Gastrocnemius medialis (tissue), 4 donors: ENCODE measurements at regions not wholly inside any gene's neighbourhood (a gene's known extent, or its start where the extent isn't known, plus 50 kb on each side); places are given as distances from the start of the nearest gene placed in this dataset.

ENCODE experiments used
- CTCF ChIP-seq, 5 experiments: fragments of 450-650 bp in 3 of 5; fragments of 200-600 bp in 2 of 5; sonication (generic) in 2 of 5; IDR thresholded peaks in 4 of 5; conservative IDR thresholded peaks in 1 of 5; 1 replicate in 4 of 5; 2 replicates in 1 of 5; pipeline ENCODE4 v1.5.1; 2016 to 2019; ENCODE audit warnings: antibody characterized with exemption in 5 of 5, mild to moderate bottlenecking in 3 of 5, moderate library complexity in 3 of 5
- POLR2A ChIP-seq, 2 donors: fragments of 450-650 bp; IDR thresholded peaks; one replicate each; pipeline ENCODE4 v1.6.1; 2017; ENCODE audit warnings: antibody characterized with exemption in 2 of 2, mild to moderate bottlenecking in 2 of 2, moderate library complexity in 2 of 2

- TF ChIP-seq POLR2A (IDR thresholded peaks at IDR 0.05): no peak
- no peak for TF ChIP-seq CTCF (IDR thresholded peaks at IDR 0.05 in 4 of 5, conservative IDR thresholded peaks at IDR 0.05 in 1 of 5)
These were observed 286.0 kb downstream of the CDK5RAP2 start for GRCh38 chr9:120294003-120294402.
